GM18861 (cell line): ENCODE measurements at regions not wholly inside any gene's neighbourhood (a gene's known extent, or its start where the extent isn't known, plus 50 kb on each side); places are given as distances from the start of the nearest gene placed in this dataset.
A peak's percentile ranks its signal among the peaks of the same experiment; 100 is the strongest.
"Not testable (repeated sequence)": the region's sequence is repeated elsewhere in the genome, so short reads cannot be mapped to it uniquely, and the experiment has no call there.

Experiments used
- ATAC-seq: cut with Tn5 transposase; IDR thresholded peaks from one replicate; pipeline ENCODE4 v1.9.1; 2021; ENCODE audit not compliant: unreplicated experiment

DNA sequence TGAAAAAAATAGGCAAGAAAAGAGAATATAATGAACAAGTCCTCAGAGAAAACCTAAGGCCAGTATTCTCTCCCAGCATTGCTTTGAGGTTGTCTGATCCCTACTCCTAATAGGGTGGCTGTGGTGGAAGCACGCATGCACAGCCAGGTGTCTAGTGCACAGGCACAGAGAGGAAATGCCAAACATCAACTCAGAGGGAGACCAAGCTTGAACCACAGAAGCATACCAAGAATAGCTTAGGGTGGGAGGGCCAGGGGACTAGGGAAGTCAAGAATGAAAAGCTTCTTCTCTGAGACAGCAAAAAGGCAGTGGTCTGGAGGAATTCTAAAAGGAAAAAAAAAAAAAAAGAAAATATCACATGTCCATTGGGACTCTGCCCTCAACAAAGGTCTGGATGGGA is 244.1 kb upstream of the API5 start:
- ATAC-seq = no peak

DNA sequence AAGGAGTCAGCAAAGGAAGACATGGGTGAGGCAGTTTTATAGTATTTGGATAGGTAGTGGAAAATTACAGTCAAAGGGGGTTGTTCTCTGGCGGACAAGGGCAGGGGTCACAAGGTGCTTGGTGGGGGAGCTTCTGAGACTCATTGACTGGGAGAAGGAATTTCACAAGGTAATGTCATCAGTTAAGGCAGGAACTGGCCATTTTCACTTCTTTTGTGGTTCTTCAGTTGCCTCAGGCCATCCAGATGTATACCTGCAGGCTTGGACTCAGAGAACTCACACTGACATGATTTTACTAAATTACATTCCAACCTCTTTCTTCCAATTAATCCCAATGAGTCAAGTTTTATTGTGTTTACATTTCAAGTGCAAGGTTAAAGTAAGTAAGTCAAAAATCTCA is 240.5 kb upstream of the API5 start:
- ATAC-seq = no peak

DNA sequence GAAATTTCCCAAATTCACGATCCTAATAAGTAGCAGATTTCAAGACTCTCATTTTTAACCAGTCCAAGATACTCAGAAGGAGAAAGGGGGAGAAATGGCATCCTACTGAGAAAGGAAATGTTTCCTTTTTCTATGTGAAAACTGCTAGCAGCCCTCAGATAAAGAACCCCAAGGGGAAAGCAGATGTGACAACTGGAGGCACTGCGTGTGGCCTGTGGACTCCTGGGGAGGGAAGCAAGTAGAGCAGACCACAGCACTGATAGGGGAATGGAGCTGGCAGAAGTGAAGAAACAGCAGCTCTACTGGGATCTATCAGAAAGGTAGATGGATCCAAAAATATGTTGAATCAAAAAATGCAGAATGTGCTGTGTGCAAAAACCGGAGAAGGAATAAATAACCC is 239.7 kb upstream of the API5 start:
- ATAC-seq = no peak

DNA sequence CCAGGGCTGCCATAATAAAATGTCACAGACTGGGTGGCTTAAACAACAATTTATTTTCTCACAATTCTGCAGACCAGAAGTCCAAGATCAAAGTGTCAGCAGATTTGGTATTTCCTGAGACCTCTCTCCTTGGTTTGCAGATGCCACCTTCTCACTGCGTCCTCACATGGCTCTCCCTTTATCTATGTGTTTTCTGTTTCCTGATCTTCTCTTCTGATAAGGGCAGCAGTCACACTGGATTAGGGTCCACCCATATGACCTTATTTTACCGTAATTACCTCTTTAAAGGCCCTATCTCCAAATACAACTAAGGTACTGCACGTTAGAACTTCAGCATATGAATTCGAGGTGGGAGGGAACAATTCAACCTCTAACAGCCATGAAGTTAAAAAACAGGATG is 238.9 kb upstream of the API5 start:
- no peak for ATAC-seq

DNA sequence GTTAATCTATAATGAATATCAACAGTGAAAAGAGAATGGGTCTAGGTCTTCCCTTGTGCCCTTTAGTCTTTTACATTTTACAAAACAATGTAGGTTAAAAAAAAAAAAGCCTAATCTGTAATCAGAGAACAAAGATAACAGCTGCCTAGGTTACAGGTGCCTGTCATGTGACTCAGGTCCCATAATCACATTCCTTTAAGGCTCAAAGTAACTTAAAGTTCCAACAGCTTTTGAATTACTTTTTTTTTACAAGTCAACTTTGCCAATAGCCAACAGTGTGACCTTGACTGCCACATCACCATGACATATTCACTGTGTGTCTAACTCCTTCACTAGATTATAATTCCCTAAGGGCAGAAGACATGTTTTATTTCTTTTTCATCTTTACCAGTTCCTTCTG is 237.0 kb upstream of the API5 start:
- no peak for ATAC-seq

DNA sequence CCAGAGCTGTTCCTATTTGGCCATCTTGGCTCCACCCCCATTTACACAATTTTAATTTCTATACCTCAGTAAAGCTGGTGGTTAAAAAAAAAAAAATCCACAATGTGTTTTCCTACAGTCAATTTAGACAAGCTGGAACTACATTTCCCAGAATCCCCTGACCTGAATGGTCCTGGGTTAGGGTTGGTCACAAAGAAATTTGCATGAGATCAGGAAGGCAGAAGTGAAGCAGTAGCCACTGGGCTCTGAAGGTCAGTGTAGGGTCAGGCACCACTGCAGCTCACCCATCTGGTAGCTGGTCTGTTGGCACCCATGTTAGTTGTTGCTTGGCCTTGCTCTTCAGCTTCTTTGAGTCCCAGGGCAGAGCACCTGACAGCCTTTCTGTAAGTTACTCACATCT is 210.7 kb upstream of the API5 start:
- no peak for ATAC-seq

DNA sequence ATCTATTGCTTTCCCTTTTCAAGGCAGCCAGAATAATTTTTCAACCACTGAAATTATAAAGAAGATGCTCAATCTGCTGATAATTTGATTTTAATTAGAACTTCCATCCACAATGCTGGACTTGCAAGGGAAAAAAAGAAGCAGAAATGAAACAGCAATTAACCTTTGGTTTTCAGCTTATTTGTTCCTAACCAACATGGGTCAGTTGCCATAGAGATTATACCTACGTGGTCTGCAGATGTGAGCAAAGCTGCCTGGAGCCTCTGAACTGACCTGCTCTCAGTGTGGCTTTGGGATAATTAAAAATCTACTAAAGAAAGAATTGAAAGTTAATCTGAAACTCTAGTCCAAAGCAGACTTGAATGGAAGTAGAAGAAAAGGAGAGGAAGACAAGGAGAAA is 195.7 kb upstream of the API5 start:
- no peak for ATAC-seq

DNA sequence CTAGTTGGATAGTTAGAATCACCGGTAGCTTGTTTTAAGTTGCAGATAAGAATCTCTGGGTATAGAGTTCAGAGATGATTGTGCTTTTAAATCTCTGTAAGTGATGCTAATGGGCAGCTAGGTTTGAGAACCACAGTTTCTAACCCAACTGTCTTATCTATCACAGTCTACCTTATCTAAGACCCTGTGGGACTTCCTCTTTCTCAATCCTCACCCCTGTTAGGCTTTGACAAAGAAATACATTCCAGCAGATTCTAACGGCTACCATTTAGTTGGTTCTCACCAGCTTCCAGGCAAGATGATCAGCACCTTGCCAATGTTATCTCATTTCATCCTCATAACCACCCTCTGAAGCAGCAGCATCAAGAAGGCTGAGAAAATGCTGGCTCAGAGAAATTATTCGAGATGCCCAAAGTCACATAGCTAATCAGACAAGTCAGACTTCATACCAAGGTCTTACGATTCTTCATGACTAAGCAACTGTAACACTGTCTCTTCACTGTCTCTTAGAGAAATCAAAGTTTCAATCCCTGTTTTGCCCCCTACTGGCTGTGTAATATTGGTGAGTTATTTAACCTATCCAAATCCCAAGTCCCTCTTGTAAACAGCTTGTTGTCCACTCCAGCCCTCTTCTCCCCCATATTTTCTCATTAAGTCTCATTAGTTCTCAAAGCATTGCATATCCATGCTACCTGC is 192.4 kb upstream of the API5 start:
- no peak for ATAC-seq

DNA sequence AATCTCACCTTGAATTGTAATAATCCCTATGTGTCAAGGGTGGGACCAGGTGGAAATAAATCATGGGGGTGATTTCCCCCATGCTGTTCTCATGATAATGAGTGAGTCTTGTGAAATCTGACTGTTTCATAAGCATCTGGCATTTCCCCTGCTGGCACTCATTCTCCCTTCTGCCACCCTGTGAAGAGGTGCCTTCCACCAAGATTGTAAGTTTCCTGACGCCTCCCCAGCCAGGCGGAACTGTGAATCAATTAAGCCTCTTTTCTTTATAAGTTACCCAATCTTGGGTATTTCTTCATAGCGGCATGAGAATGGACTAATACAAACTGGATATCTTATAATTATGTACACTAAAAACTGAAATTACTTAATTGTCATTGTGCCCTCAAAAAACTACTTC is 189.2 kb upstream of the API5 start:
- no peak for ATAC-seq

DNA sequence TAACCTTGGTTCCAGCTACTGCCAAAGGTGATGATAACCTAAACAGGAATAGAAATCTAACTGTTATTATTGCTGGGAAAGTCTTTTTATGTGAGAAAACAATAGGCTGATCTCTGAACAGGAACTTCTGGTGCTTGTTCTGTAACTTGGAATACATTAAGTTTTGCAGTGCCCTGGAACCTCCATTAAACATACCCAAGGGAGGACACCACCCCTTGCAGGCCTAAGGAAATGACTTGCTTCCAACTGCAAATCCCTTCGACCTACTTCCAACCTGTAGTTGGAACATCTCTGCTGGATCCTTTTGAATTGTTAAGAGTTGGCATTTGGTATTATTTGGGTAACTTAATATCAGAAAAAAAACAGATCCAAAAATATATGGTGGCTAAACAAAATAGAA is 188.4 kb upstream of the API5 start:
- no peak for ATAC-seq

DNA sequence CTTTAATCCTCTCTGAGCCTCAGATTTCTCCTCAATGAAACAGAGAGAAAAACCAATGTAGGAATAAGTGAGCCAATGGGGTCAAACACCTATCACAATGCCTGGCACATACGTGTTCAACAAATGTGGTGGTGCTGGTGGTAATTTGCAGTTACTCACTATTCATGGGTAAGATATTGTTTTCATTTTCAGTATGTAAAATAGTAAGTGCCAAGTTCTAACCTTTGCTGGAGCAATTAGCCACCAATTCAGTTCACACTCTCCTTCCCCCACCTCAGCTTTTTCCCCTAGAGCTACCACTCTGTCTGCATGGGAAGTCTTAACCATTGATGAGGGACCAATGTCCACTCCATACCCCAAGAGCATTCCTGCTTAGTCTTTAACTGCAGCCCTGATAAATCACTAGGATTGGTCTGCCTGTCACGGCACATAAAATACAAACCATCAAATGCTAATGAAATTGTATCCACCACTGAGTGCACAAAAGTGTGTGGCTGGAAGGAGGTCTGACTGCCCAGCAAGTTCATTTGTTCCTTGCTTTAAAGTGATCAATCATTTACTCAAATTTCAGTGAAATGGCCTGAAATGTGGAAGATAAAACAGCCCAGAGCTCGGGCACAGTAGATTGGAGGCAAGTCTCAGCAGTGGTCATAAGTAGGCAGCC is 187.4 kb upstream of the API5 start:
- ATAC-seq = no peak

DNA sequence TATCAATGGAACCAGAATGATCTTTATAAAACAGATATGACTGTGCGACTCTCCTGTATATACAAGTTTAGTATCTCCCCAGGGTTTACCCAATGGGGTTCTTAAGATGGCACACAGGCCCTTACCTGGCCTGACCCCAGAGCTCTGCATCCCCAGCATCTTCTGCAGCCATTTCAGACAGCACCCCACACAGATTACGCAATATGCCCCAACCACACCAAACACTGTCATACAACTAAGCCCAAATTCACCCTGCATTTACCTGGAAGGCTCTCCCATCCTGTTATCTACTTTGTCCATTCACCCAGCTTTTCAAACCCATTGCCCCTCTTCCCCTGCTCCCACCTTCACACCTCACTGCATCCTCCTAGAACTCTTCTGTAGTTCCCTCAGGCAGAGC is 182.5 kb upstream of the API5 start:
- ATAC-seq = no peak

DNA sequence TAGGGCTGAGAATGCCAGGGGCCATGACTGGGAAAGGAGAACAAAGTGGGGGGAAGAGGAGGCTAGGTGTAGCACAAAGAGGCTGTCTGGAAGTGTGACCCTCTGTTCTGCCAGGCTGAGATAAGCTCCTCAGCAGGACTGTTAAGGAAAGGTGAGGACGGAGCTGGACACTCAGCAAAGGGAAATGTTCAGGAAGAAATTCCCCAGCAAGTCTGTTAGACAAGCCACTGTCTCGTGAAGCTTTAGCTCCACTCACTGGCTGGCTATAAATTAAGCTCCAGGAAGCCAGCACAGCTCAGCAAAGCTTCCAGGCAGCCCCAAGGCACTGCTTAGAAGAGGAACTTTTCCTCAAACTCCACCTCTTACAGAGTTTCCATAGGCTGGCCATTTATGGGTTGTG is 181.2 kb upstream of the API5 start:
- no peak for ATAC-seq

DNA sequence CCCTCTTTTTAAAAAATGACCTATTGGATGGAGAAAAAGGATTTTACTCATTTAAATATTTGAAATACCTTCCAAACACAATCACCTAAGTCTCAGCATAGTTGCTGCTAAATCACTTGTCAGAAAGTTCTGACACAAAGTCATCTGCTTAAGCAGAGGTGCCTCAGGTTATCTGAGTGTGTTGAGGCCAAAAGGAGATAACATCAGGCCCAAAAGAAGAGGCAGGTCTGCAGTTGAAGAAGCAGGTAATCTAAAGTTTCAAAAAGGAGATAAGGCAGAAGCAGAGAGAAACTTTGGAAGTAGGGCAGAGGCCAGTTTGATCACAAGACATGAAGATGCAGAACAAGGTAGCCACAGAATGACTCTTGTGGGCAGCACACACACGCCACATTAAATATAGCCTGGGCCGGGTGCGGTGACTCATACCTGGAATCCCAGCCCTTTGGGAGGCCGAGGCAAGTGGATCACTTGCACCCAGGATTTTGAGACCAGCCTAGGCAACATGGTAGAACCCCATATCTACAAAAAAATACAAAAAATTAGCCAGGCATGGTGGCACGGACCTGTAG is 175.7 kb upstream of the API5 start:
- ATAC-seq = no peak

DNA sequence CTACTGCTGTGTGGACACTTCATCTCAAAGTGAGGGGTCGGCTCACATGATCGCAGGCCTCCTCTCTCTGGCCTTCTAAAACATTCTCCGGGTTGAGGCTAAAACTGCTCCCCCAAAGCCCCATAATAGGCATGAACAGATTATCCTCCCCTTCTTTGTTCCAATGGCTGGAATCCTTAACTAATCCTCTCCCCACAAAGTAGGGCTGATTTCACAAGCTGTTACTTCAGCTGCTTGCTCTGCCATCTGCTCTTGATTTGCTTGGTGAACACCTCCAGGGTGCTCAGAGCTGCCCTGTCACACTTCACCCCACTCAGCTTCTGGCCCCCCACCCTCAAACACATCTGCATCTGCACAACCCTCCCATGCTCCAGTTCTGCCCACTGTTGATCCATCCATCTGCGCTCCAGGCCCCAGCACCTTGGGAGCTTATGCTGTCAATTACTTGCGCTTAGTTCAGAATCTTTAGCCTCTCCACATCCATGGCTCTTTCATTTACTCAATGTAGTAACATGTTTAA is 173.1 kb upstream of the API5 start:
- ATAC-seq = no peak

DNA sequence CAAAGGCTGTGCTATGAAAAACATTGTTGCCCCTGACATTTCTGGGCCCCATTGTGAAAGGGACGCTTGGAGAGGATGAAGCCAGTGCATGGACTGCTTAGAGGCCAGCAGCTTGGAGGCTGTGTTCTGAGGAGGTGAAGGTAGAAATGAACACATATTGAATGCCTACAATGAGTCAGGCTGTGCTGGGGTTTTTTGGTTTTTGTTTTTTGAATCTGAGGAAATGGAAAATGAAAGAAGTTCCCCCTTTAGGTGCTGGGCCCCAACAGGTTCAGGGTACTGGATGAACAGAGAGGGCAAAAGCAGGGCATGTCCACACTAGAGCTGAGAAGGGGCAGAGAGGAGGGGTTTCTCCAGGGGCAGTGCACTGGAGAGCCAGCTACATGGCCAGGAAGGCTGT is 166.1 kb upstream of the API5 start:
- ATAC-seq = peak; percentile 92

DNA sequence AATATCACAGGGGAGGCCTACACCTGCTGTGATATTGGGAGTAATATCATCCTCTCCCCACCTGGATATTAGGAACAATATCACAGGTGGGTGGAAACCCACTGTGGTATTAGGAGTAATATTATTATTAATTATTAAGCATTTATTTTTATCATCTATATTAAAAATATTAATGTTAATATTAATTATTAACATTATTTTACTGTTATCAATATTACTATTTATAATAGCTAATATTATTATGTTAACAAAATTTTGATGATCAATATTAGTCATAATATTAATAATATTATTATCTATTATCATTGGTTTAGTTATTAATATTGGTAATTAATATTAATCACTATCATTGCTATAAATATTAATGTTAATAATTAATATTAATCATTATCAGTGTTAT is 161.1 kb upstream of the API5 start:
- no peak for ATAC-seq

DNA sequence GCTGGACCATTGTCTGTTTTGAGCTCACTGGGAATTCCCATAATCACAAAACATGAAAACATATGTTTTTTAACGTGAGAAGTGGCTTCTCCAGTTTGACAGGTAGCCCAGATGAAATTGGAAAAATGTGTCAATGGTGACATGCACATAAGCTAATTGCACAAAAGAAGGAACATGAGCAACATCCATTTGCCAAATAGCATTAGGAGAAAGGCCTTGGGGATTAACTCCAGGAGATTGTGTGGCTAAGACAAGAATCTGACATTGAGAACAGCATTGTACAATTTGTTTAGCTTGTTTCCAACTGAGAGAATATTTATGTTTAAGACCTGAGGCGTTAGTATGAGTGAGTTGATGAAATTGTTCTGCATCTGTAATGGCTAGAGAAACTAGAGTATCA is 147.0 kb upstream of the API5 start:
- ATAC-seq = no peak

DNA sequence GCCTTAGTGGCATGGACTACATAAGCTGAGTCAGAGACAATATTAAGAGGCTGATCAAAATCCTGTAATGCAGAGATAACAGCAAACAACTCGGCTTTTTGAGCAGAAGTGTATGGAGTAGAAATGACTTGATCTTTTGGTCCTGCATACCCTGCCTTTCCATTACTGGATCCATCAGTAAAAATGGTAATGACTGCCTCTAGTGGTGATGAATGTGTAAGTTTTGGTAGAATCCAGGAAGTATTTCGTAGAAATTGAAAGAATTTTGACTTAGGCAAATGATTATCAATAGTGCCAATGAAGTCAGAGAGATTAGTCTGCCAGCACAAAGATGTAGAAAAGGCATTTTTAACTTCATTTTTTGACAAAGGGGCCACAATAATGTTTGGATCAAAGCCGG is 146.4 kb upstream of the API5 start:
- not testable (repeated sequence) for ATAC-seq

DNA sequence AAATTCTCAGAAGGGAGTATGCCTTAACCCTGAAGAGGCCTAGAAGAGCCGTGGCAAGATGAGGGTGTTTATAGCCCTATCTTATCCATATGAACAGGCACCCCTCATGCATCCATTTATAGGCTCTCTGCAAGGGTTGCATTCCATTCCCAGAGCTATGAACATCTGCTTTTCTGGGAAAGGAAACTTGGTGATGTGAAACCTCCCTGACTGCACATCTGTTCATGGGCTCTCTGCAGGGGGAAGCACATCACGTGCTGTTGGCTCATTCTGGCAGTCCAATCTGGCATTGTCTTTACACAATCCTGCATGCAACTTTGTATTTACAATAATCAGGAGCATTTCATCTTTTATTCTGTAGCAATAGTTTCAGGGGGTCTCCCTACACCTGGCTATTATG is 143.6 kb upstream of the API5 start:
- not testable (repeated sequence) for ATAC-seq

DNA sequence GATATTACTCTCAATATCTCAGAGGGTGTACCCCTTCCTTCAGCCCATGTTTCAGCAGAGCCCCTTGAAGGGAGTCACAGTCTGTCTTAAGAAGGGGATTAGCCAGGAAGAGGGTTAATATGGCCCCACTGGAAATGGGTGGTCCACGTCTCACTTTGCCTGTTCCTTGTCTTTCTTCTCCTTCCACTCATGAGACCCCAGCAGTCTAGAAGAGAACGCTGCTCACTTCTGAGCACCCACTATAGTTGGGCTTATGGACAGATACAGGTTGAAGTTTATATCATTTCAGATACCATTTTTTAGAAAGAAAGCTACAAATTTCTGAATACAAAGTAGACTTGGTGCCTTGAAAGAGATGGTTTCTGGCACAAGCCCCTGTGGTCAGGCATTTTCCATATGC is 139.3 kb upstream of the API5 start:
- no peak for ATAC-seq

DNA sequence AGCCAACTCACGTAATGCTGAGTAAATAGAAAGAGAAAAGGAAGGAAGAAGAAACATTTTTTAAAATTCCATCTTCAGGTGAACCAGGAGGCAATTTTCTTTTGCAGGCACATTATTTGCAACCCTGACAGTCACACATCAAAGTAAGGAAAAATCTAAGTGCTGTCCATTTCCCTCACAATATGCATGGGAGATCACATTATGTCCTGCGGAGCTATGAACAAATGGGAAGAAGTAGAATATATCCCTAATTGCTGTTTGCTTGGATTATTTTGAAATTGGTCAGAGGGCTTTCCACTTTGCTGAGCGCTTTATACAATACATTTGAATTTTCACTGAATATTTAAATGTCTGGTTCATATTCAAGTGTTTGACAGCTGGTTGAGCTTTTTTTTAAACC is 133.8 kb upstream of the API5 start:
- no peak for ATAC-seq

DNA sequence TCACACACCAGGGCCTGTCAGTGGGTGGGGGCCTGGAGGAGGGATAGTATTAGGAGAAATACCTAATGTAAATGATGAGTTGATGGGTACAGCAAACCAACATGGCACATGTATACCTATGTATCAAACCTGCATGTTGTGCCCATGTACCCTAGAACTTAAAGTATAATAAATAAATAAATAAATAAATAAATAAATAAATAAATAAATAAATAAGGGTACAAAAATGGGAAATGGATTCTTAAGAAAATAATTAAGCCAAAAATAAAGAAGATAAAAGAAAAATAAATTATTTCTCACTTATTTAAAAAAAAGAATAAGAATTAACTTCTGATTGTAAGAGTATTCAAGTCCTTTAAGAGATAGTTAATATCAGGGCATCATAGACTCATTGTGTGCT is 117.3 kb upstream of the API5 start:
- not testable (repeated sequence) for ATAC-seq
